NCI-H2196 treated with DMSO at 0.1 percent for 48 hours (cell line): ENCODE measurements at regions not wholly inside any gene's neighbourhood (a gene's known extent, or its start where the extent isn't known, plus 50 kb on each side); places are given as distances from the start of the nearest gene placed in this dataset.
"Not testable (repeated sequence)": the region's sequence is repeated elsewhere in the genome, so short reads cannot be mapped to it uniquely, and the experiment has no call there.

Source experiments
- DNase-seq: peaks from one replicate; lab custom pipeline; 2025; ENCODE audit not compliant: unreplicated experiment; lab: John Stamatoyannopoulos, UW

DNA sequence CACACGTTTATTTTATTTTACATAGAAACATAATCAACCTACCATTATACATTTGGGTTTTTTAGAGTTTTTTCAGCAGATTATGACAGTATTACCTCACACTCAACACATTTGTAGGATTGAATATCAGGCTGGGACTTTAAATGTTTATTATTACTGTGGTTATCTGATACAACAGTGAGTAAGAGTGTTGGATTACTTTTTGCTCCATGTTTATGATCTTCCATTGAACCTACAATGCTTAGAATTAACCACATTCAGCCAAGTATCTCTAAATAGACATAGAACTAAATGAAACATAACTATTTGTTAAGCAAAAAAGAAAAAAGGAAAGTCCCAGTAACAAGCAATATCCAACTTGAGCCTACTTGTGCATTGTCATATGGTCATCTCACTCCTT, 607.4 kb upstream of the PITX2 start:
- no peak for DNase-seq

DNA sequence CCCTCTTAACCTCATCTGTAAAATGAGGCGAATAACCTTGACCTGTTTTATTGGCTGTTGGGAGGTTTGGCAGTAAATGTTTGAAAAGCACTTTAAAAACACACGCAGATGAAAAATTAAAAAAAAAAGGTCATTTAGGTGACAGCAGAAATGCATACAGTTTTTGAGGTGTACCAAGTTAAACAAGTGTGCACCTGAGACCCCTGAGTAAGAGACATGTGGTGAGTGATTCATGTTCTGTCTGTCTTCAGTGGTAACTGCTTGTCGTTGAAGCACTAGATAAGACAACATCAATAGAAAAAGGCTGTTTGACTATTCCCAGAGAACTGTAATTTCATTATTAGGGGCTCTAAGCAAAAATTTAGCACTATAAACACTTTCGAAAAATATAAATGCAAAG, 608.4 kb upstream of the PITX2 start:
- no peak for DNase-seq

DNA sequence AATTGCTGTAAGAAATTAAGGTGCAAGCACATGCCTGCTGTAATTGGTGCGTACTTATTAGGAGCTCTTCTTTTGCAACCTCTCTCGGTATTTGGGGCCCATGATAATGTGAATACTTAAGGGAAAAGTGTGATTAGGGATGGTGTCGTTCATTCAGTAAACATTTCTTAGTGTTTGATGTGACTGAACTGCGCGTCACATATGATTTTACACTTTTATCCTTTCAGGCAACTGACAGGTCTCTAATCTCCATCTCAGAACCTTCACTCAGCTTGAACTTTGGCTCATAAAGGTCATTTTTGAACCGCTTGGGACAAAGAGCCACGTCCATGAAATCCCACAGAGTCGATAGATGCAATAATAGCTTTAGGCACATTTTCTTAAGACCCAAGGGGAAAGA, 612.1 kb upstream of the PITX2 start:
- DNase-seq = no peak

DNA sequence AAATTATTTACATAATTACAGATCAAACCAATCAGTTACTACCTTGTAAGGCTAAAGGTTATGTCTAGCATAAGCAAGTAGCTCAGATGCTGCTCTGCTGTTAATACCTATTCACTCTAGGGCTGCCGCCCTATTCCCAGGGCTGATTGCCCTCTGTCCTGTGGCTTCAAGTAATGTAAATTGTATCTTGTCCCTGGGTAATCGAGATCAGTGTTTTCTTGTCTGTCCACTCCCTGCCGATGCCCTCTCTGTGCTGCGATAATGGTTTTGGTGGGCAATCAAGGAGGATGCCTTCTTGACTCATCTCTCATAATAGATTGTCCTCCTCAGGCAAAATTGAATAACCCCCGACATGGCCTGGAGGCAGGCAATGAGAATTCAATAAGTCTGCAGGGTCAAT, 641.0 kb upstream of the PITX2 start:
- DNase-seq = no peak

DNA sequence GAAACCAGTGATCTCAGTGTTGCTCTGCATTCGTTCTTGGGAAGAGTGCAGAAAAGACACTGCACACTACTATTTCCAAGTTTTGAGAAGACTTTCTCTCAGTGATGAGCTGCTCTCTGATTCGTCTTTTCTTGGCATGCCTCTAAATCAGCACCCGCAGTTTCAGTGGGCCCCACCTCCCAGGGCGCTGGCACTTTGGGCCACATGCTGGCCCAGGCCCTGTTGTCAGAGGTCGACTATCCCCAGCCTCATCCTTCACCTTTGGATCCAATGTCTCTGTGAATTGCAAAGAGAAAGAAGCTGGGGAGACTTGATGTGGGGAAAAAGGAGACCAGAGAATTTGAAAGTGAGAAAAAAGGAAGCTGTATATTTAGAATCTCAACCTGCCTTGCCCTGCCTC, 644.1 kb upstream of the PITX2 start:
- DNase-seq = no peak

DNA sequence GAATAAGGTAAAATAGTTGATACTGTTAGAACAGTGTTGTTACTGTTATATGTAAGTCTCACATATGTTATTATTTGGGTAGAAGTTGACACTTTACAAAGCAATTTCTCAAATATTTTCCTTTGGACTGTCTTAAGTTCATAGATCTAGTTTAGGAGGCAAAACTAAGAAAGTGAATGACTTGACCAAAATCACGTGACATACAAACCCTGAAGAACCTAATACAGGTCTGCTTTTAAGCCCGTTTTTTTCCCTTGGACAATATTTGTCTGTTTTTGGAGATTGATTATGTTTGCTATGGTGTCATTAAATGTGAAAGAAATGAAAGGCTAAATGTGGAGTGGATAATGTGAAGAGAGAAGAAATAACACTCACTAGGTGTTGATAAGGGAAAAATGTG, 644.9 kb upstream of the PITX2 start:
- no peak for DNase-seq

DNA sequence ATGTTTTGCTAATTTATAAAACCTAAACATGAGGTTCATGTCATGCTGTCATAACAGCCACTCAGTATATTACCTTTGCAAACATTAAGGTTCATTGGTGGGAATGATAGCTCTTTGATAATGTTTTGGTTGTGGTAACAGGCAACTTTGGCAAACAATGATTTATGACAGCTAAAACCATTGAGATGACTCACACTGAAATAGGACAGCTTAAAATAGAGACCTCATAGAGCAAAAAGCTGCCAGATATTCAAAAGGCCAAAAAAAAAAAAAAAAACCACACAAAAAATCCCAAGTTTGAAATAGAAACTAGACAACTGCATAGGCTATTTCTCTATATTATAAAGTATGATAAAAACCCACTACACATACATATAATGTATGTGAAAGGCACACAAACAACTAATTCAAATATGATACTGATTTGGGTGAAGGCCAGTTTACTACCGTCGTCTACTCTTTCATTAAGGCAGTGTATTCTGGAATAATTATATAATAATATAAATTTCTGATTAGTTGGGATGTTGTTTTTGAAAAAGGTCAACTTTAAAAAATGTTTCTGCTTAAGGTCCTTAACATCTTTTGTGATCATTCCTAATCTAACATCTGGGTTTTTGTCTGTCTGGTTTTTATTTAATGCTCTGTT, 646.0 kb upstream of the PITX2 start:
- DNase-seq = no peak

DNA sequence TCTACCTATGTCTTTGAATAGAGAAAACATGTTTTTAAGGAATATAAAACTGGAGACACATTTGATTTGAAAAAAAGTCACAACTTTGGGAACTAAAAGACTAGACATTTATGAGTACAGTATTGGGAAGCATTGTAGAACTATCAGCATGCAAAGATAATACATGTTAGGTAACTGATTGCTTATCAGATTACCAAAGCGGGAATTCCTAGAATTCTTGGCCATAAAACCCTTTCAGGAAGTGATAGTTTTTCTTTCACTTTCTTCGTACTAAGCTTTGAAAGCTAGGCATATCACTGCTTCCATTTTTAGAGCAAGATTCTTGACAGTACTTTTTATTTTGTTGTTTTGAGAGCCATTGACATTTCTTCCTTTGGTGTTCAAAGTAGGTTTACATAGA, 646.6 kb upstream of the PITX2 start:
- no peak for DNase-seq

DNA sequence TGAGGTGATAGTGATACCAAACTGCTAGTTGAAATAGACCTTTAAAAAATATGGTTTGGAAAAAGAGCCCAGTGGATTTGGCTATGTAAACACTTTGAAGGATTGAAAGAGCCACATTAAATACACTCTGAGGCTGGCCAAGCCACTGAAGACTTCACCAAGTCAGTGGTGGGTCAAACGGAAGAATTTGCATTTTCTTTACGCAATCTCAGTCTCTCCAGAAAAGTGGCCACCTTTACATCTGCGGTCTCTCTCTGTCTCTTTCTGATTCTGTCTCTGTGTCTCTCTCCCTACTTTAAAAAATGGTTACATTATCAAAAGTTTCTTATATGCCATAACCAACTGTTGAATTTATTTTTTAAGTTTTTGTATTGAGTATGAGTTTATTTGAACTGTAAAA, 651.2 kb upstream of the PITX2 start:
- no peak for DNase-seq

DNA sequence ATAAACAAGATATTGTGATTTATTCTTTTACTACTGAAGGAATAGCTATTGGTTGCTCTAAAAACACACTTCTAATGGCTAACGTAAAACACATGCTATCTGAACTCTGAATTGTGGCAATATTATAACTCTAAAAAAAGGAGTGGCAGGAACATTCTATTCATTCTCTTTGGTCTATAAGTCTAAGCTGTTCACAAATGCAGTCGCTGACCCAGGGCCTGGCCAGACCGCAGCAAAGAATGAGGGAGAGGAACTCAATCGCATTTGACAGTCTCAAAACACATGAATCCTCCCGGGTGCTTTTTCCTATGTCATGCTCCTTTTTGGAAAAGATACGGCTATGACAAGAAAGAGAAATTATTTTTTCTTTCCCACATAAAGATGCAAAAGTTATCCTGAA, 651.6 kb upstream of the PITX2 start:
- DNase-seq = no peak

DNA sequence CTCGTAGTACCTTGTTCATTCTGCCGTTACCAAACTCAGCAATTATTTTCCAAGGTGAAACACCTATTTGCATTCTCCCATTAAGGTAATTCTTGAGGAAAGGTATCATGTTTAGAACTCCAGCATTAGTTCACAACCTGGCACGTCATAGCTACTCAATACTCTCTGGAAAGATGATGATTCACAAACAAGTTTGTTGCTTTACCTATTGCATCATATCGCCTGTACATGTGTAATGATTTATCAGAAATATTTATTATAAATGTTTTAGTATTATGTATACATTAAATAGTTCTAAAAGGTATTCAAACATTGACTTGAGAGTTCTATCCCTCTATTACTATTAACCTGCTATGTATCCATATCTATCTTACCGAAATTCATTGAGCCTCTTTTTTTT, 658.3 kb upstream of the PITX2 start:
- DNase-seq = no peak

DNA sequence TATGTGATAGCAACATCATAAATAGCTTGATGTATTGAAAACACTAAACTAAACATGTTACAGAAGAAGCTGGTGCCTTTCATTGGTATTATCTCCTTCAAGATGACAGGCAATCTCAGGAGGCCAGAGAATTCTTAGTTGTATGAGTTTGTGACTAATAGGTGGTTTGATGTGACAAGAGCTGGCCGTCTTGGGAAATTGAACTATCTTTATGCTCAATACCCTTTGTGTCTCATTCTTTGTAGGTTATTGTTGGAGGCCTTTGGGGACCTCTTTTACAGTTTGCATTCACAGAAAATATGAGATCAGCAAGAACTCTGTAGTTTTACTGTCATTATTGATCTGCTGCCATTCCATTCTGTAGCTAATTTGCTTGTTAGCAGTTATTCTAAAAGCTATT, 659.2 kb upstream of the PITX2 start:
- no peak for DNase-seq

DNA sequence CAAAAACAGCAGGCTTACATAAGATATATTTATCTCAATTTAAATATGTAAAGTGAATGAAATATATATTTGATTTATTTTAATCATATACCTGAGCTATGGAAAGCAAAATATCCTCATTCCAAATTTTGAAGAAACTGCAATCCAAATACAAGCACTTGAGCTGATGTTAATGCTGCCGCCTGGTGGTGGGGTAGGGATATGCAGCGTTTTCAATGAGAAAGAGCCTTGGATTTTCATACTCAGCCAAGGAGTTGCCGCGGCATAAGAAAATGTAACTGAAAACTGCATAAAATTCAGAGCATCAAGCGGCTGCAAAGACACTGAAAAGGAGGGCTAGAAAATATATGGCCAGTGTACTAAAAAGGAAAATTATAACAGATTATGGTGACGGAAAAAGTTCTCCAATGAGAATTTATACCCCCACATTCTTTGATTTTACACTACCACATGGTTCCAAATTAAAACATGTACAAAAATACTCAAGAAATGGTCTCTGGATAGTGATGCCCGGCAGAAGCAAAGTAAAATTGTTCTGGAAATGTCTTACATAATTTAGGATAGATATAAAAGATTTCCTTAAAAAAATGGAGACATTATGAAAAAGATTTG, 660.3 kb upstream of the PITX2 start:
- no peak for DNase-seq

DNA sequence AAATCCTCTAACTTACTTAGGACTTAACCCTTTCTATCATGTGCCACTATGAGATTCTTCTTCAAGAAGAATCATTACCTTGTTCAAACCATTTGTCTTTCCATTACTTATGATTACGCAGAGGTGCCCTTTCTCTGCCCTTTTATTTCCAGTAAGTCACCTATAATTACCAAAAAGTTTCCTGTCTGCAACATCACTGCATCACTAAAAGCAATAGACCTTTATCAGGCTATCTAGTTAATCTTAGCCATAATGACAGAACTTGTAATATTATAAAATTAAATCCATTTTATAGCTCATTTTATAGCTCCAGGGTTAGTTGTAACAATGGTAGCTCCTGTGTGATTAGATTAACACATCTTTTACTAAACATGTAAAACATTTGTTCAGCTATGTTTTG, 673.6 kb upstream of the PITX2 start:
- no peak for DNase-seq

DNA sequence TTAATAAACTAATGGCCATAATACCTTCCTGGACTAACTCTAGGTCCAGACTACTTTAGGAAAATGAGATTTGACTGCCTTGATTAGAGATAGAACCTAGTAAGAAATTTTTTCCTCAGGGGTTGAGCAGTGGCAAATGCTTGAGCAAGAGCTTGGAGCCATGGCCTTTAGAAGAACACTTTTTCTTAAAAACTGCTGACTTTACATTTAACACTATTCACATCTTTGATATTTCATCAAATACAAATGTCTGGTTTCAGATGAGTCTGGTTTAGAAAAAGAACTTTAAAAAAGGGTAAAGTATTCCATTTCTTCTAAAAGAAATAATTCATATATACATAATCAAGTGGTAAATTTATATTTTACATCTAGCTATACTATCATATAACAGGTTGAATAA, 680.9 kb upstream of the PITX2 start:
- no peak for DNase-seq

DNA sequence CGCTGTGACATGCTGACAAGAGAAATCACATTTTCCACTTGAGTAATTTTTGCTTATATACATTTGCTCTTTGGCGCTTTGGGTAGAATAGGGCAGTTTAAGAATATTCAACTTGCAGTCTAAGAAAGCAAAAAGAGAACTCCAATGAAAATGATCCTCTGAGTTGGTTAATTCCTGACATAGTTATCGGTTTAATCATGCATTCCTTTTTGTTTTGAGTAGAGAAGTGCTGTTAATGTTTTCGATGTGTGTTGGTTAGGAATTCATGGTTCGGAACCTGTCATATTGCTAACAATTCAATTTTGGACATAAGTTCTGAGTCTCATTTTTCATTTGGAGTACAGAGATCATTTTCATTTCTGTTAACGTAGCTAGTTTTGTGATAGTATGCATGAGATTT, 700.6 kb upstream of the PITX2 start:
- DNase-seq = no peak

DNA sequence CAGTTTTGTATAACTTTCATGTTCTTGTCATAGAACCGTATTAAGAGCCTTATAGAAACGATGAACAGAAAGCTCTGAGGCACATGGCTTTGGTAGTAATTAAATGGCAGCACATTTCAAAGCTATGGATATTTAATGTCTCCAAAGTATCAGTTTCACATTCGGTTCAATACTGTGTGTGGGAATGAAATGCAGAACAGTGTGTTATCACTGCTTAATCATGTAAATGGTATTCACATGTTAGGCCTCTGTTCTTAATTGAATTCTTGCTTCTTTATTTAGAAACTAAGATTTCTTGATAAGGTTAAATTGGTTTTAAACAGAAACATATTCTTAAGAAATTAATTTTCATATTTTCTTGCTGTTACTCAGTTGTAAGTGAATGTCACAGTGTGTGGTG, 701.0 kb upstream of the PITX2 start:
- DNase-seq = no peak

DNA sequence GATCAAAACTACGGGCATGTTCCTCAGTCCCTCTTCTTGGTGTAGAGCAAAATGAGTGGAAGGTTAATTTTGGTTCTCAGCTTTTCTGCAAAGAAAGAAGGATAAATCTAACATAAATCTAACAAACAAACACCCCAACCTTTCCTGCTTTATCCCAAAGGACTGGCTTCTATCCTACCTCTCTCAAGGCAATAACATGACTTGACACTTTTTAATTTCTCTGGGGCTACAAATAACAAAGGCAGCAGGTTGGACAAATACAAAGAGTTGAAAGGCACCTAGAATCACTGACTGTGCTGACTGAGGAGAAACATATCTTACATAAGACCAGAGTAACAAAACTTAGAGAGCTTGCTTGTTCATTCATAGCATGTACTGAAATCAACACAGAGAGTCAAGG, 703.6 kb upstream of the PITX2 start:
- no peak for DNase-seq

DNA sequence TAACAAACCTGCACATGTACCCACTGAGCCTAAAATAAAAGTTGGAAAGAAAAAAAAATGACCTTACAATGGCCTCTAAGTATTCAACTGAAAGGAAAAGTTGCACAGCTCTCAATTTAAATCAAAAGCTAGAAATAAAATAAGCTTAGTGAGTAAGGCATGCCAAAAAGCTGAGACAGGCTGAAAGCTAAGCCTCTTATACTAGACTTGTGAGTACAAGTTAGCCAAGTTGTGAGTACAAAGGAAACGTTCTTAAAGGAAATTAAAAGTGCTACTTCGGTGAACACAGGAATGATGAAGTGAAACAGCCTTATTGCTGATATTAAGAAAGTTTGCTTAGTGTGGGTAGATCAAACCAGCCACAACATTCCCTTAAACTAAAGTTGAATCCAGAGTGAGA, 707.9 kb upstream of the PITX2 start:
- no peak for DNase-seq

DNA sequence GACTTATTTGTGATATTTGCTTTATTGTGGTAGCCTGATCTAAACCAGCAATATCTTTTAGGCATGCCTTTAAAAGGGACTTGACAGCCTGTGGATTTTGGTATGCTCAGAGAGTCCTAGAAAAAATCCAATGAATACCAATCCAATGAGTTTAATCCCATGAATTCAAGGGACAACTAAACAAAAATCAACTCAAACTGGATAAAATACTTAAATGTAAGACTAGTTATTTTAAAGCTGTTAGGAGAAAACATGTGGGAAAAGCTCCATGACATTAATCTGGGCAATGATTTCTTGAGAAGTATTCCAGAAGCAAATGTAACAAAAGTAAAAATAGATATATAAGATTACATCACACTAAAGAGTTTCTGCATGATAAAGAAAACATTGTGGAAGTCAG, 711.5 kb upstream of the PITX2 start:
- no peak for DNase-seq

DNA sequence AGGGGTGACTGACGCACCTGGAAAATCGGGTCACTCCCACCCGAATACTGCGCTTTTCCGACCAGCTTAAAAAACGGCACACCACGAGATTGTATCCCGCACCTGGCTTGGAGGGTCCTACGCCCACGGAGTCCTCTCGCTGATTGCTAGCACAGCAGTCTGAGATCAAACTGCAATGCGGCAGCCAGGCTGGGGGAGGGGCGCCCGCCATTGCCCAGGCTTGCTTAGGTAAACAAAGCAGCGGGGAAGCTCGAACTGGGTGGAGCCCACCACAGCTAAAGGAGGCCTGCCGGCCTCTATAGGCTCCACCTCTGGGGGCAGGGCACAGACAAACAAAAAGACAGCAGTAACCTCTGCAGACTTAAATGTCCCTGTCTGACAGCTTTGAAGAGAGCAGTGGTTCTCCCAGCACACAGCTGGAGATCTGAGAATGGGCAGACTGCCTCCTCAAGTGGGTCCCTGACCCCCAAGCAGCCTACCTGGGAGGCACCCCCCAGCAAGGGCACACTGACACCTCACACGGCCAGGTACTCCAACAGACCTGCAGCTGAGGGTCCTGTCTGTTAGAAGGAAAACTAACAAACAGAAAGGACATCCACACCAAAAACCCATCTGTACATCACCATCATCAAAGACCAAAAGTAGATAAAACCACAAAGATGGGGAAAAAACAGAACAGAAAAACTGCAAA, 714.5 kb upstream of the PITX2 start:
- DNase-seq = not testable (repeated sequence)

DNA sequence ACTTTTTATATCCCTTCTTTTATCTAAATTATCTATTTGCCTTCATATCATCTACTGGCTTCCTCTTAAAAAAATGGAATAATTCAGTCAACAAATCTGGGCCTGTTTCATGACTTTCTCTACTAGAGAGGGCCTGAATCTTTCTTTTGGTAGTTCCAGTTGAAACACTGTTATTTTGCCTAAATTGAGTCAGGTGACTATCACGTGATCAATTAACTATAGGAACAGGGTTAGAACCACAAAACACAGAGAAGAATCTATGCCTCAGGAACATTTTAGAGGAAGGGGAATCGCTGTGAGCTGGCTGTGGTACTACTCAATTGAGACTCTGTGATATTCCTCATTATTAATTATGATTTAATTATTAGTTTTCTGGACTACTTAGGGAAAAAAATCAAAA, 736.7 kb upstream of the PITX2 start:
- DNase-seq = no peak

DNA sequence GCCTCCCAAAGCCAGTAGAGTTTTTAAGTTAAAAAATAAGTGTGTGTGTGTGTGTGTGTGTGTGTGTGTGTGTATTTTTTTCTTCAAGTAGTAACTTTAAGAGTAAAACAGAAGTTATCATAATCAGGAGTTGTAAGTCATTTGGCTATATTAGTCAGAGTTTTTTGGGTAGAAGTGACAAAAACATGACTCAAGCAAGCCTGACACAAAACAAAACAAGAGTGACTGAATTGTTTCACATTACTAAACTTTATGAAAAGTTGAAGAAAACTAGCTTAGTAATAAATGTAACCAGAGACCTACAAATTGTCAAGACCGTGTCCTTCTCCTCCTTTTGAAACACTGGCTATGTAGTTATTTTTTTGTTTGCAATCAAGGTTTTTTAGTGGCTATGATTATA, 738.0 kb upstream of the PITX2 start:
- no peak for DNase-seq
